ENCODE measurements at regions not wholly inside any gene's neighbourhood (a gene's known extent, or its start where the extent isn't known, plus 50 kb on each side); places are given as distances from the start of the nearest gene placed in this dataset.
"Not testable (repeated sequence)": the region's sequence is repeated elsewhere in the genome, so short reads cannot be mapped to it uniquely, and the experiment has no call there.

- not testable (repeated sequence) for H3K4me3 Mint-ChIP-seq; H2AFZ ChIP-seq (ENCODE audit: insufficient read depth, low read depth, low read length, poor library complexity, severe bottlenecking)
Observed at GRCh38 chrY:26254262-26254661, 632.3 kb downstream of the CDY1 start.

DNA sequence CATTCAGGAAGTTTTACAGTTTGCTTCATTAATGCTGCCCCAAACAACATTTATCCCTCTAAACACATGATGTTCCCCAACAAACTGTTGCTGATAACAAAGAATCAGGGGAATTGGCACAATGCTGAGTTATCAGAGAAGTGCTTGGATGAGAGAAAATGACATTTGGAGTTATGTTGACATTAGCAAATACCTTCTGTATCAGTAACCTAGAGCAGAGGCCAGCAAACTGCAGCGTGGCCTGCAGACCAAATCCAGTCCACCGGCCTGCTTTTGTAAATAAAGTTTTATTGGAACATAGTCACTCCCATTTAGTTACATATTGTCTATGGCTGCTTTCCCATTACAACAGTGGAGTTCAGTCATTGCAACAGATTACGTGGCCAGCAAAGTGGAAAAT lies 643.5 kb downstream of the CDY1 start:
- H3K27ac Mint-ChIP-seq; H3K79me2 ChIP-seq (ENCODE audit: insufficient read depth, low read length); H3K9me3 Mint-ChIP-seq; H4K20me1 ChIP-seq (ENCODE audit: insufficient read depth, low read length); H3K36me3 ChIP-seq (replicated peaks in 1 of 2; ENCODE audit: control insufficient read depth in 1 of 2, insufficient read depth in 2 of 2, low read length in 2 of 2); H3K4me3 ChIP-seq (replicated peaks in 1 of 3; ENCODE audit: low read depth in 2 of 3, low read length in 3 of 3); intact Hi-C loops (cut with micrococcal nuclease); H3K4me1 ChIP-seq (ENCODE audit: control insufficient read depth in 1 of 2, insufficient read depth in 2 of 2, low read length in 2 of 2); H3K27me3 ChIP-seq (ENCODE audit: control insufficient read depth in 2 of 2, insufficient read depth in 2 of 2, low read length in 2 of 2); DNase-seq; H3K36me3 Mint-ChIP-seq; H2AFZ ChIP-seq (ENCODE audit: insufficient read depth, low read depth, low read length, poor library complexity, severe bottlenecking); H3K9ac ChIP-seq (ENCODE audit: insufficient read depth, low read length, poor library complexity, severe bottlenecking); H3K4me1 Mint-ChIP-seq; H3K4me2 ChIP-seq (replicated peaks; ENCODE audit: extremely low read depth, low read length, poor library complexity, severe bottlenecking); H3K9me3 ChIP-seq (replicated peaks in 1 of 2; ENCODE audit: control insufficient read depth in 1 of 2, insufficient read depth in 1 of 2, low read length in 2 of 2); H3K27me3 Mint-ChIP-seq (ENCODE audit: low read depth in 3 of 3); H3K27ac ChIP-seq (ENCODE audit: low read depth in 1 of 2, low read length in 2 of 2); H3K4me3 Mint-ChIP-seq: not testable (repeated sequence)
- no CpG with 5 or more reads among the region's 3 CpGs for WGBS (ENCODE audit: insufficient coverage)

More at GRCh38 chrY:26254262-26254661, 632.3 kb downstream of the CDY1 start:
- H3K9ac ChIP-seq (ENCODE audit: insufficient read depth, low read length, poor library complexity, severe bottlenecking); H3K4me1 ChIP-seq (ENCODE audit: control insufficient read depth in 1 of 2, insufficient read depth in 2 of 2, low read length in 2 of 2); H3K36me3 ChIP-seq (replicated peaks in 1 of 2; ENCODE audit: control insufficient read depth in 1 of 2, insufficient read depth in 2 of 2, low read length in 2 of 2); H3K4me2 ChIP-seq (replicated peaks; ENCODE audit: extremely low read depth, low read length, poor library complexity, severe bottlenecking); H4K20me1 ChIP-seq (ENCODE audit: insufficient read depth, low read length); DNase-seq; H3K79me2 ChIP-seq (ENCODE audit: insufficient read depth, low read length); H3K27me3 Mint-ChIP-seq (ENCODE audit: low read depth in 3 of 3); H3K27ac ChIP-seq (ENCODE audit: low read depth in 1 of 2, low read length in 2 of 2); H3K4me1 Mint-ChIP-seq; H3K36me3 Mint-ChIP-seq; H3K9me3 Mint-ChIP-seq; H3K9me3 ChIP-seq (replicated peaks in 1 of 2; ENCODE audit: control insufficient read depth in 1 of 2, insufficient read depth in 1 of 2, low read length in 2 of 2); intact Hi-C loops (cut with micrococcal nuclease); H3K27me3 ChIP-seq (ENCODE audit: control insufficient read depth in 2 of 2, insufficient read depth in 2 of 2, low read length in 2 of 2); H3K4me3 ChIP-seq (replicated peaks in 1 of 3; ENCODE audit: low read depth in 2 of 3, low read length in 3 of 3); H3K27ac Mint-ChIP-seq: not testable (repeated sequence)

DNA sequence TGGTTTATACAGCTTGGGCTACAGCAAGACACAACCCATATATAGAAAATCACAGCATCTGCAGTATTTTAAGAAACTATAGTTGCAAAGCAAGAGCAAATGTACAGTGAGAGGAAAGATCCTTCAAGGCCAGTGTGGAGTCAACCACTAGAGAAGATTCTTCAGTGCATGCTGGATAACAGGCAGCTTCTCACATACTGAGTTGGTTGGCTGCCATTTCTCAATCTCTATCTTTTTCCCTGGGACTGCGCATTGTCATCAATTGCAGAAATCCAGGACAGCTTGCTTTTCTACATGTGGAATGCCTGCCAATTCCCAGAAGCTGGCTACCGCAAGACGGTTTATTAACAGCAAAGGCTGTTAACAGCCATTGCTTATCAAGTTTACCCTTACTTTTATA lies 646.5 kb downstream of the CDY1 start:
- H3K27ac Mint-ChIP-seq; H3K4me1 Mint-ChIP-seq; H3K9me3 Mint-ChIP-seq; H3K36me3 ChIP-seq (replicated peaks in 1 of 2; ENCODE audit: control insufficient read depth in 1 of 2, insufficient read depth in 2 of 2, low read length in 2 of 2); H3K27me3 Mint-ChIP-seq (ENCODE audit: low read depth in 3 of 3); H4K20me1 ChIP-seq (ENCODE audit: insufficient read depth, low read length); H2AFZ ChIP-seq (ENCODE audit: insufficient read depth, low read depth, low read length, poor library complexity, severe bottlenecking); H3K9ac ChIP-seq (ENCODE audit: insufficient read depth, low read length, poor library complexity, severe bottlenecking); H3K4me2 ChIP-seq (replicated peaks; ENCODE audit: extremely low read depth, low read length, poor library complexity, severe bottlenecking); H3K9me3 ChIP-seq (replicated peaks in 1 of 2; ENCODE audit: control insufficient read depth in 1 of 2, insufficient read depth in 1 of 2, low read length in 2 of 2); H3K4me3 ChIP-seq (replicated peaks in 1 of 3; ENCODE audit: low read depth in 2 of 3, low read length in 3 of 3); H3K79me2 ChIP-seq (ENCODE audit: insufficient read depth, low read length); H3K4me3 Mint-ChIP-seq; H3K27ac ChIP-seq (ENCODE audit: low read depth in 1 of 2, low read length in 2 of 2); H3K36me3 Mint-ChIP-seq; H3K4me1 ChIP-seq (ENCODE audit: control insufficient read depth in 1 of 2, insufficient read depth in 2 of 2, low read length in 2 of 2); H3K27me3 ChIP-seq (ENCODE audit: control insufficient read depth in 2 of 2, insufficient read depth in 2 of 2, low read length in 2 of 2); intact Hi-C loops (cut with micrococcal nuclease); DNase-seq: not testable (repeated sequence)
- no CpG with 5 or more reads among the region's 3 CpGs for WGBS (ENCODE audit: insufficient coverage)

- H3K79me2 ChIP-seq (ENCODE audit: insufficient read depth, low read length); H3K9me3 ChIP-seq (replicated peaks in 1 of 2; ENCODE audit: control insufficient read depth in 1 of 2, insufficient read depth in 1 of 2, low read length in 2 of 2); H4K20me1 ChIP-seq (ENCODE audit: insufficient read depth, low read length); H3K27me3 ChIP-seq (ENCODE audit: control insufficient read depth in 2 of 2, insufficient read depth in 2 of 2, low read length in 2 of 2); H3K4me1 Mint-ChIP-seq; H3K27ac ChIP-seq (ENCODE audit: low read depth in 1 of 2, low read length in 2 of 2); H3K9ac ChIP-seq (ENCODE audit: insufficient read depth, low read length, poor library complexity, severe bottlenecking); H3K4me1 ChIP-seq (ENCODE audit: control insufficient read depth in 1 of 2, insufficient read depth in 2 of 2, low read length in 2 of 2); intact Hi-C loops (cut with micrococcal nuclease); H3K4me3 ChIP-seq (replicated peaks in 1 of 3; ENCODE audit: low read depth in 2 of 3, low read length in 3 of 3); H3K36me3 ChIP-seq (replicated peaks in 1 of 2; ENCODE audit: control insufficient read depth in 1 of 2, insufficient read depth in 2 of 2, low read length in 2 of 2); H3K27ac Mint-ChIP-seq; H3K27me3 Mint-ChIP-seq (ENCODE audit: low read depth in 3 of 3); H3K9me3 Mint-ChIP-seq; H3K4me3 Mint-ChIP-seq; H2AFZ ChIP-seq (ENCODE audit: insufficient read depth, low read depth, low read length, poor library complexity, severe bottlenecking); DNase-seq; H3K36me3 Mint-ChIP-seq; H3K4me2 ChIP-seq (replicated peaks; ENCODE audit: extremely low read depth, low read length, poor library complexity, severe bottlenecking): not testable (repeated sequence)
- WGBS (ENCODE audit: insufficient coverage): no CpG with 5 or more reads among the region's 2 CpGs
Observed at GRCh38 chrY:26268934-26269333, 647.0 kb downstream of the CDY1 start.

GRCh38 chrY:26273089-26273488 lies 651.2 kb downstream of the CDY1 start:
- H3K4me1 Mint-ChIP-seq; H4K20me1 ChIP-seq (ENCODE audit: insufficient read depth, low read length); H3K4me2 ChIP-seq (replicated peaks; ENCODE audit: extremely low read depth, low read length, poor library complexity, severe bottlenecking); H3K9me3 Mint-ChIP-seq; DNase-seq; H3K4me1 ChIP-seq (ENCODE audit: control insufficient read depth in 1 of 2, insufficient read depth in 2 of 2, low read length in 2 of 2); H3K36me3 Mint-ChIP-seq; H3K27me3 ChIP-seq (ENCODE audit: control insufficient read depth in 2 of 2, insufficient read depth in 2 of 2, low read length in 2 of 2); intact Hi-C loops (cut with micrococcal nuclease); H3K9ac ChIP-seq (ENCODE audit: insufficient read depth, low read length, poor library complexity, severe bottlenecking); H2AFZ ChIP-seq (ENCODE audit: insufficient read depth, low read depth, low read length, poor library complexity, severe bottlenecking); H3K4me3 Mint-ChIP-seq; H3K79me2 ChIP-seq (ENCODE audit: insufficient read depth, low read length); H3K4me3 ChIP-seq (replicated peaks in 1 of 3; ENCODE audit: low read depth in 2 of 3, low read length in 3 of 3); H3K36me3 ChIP-seq (replicated peaks in 1 of 2; ENCODE audit: control insufficient read depth in 1 of 2, insufficient read depth in 2 of 2, low read length in 2 of 2); H3K27ac ChIP-seq (ENCODE audit: low read depth in 1 of 2, low read length in 2 of 2); H3K27ac Mint-ChIP-seq; H3K27me3 Mint-ChIP-seq (ENCODE audit: low read depth in 3 of 3); H3K9me3 ChIP-seq (replicated peaks in 1 of 2; ENCODE audit: control insufficient read depth in 1 of 2, insufficient read depth in 1 of 2, low read length in 2 of 2): not testable (repeated sequence)
- WGBS (ENCODE audit: insufficient coverage): no CpG with 5 or more reads among the region's 2 CpGs

All from CD14-positive monocyte (primary cell).